ENCODE measurements at regions not wholly inside any gene's neighbourhood (a gene's known extent, or its start where the extent isn't known, plus 50 kb on each side); places are given as distances from the start of the nearest gene placed in this dataset.

GRCh38 chrX:39653691-39654090 lies 444.1 kb downstream of the BCOR start:
- DNase-seq = no peak

- no peak for DNase-seq
These were observed 443.4 kb downstream of the BCOR start for GRCh38 chrX:39654183-39654925.

GRCh38 chrX:39654952-39655351 lies 442.8 kb downstream of the BCOR start:
- DNase-seq = no peak

GRCh38 chrX:39661116-39661907 lies 436.4 kb downstream of the BCOR start:
- no peak for DNase-seq

GRCh38 chrX:39665830-39666518 lies 431.8 kb downstream of the BCOR start:
- DNase-seq = no peak

GRCh38 chrX:39667191-39667590 lies 430.6 kb downstream of the BCOR start:
- no peak for DNase-seq

- no peak for DNase-seq
These were observed 429.8 kb downstream of the BCOR start for GRCh38 chrX:39667736-39668482.

- no peak for DNase-seq
These were observed 428.1 kb downstream of the BCOR start for GRCh38 chrX:39669668-39670067.

- no peak for DNase-seq
These were observed 427.5 kb downstream of the BCOR start for GRCh38 chrX:39670281-39670680.

GRCh38 chrX:39672405-39672804 lies 425.4 kb downstream of the BCOR start:
- no peak for DNase-seq

- no peak for DNase-seq
These were observed 423.1 kb downstream of the BCOR start for GRCh38 chrX:39674490-39675161.

GRCh38 chrX:39675162-39675553 lies 422.6 kb downstream of the BCOR start:
- DNase-seq = no peak

- no peak for DNase-seq
These were observed 422.1 kb downstream of the BCOR start for GRCh38 chrX:39675619-39676018.

- no peak for DNase-seq
These were observed 421.3 kb downstream of the BCOR start for GRCh38 chrX:39676434-39676833.

GRCh38 chrX:39677585-39677977 lies 420.2 kb downstream of the BCOR start:
- DNase-seq = no peak

GRCh38 chrX:39677978-39678791 lies 419.6 kb downstream of the BCOR start:
- no peak for DNase-seq

- DNase-seq = no peak
These were observed 418.8 kb downstream of the BCOR start for GRCh38 chrX:39678914-39679313.

GRCh38 chrX:39679497-39680157 lies 418.1 kb downstream of the BCOR start:
- no peak for DNase-seq

- DNase-seq = no peak
These were observed 415.9 kb downstream of the BCOR start for GRCh38 chrX:39681885-39682284.

GRCh38 chrX:39682778-39683177 lies 415.0 kb downstream of the BCOR start:
- no peak for DNase-seq

- DNase-seq = no peak
These were observed 409.6 kb downstream of the BCOR start for GRCh38 chrX:39688219-39688575.

Data from effector CD8-positive, alpha-beta T cell (primary cell).